ENCODE measurements at regions not wholly inside any gene's neighbourhood (a gene's known extent, or its start where the extent isn't known, plus 50 kb on each side); places are given as distances from the start of the nearest gene placed in this dataset.

GRCh38 chr3:98954791-98955604 lies 53.5 kb upstream of the DCBLD2 start:
- Histone ChIP-seq H3K36me3 (no peaks in the 10 kb centered on the region), H3K4me3 (no peak overlapping the region), H3K27ac (no peak overlapping the region), H3K4me1 (no peaks in the 10 kb centered on the region), H3K27me3 (no peaks in the 10 kb centered on the region), H3K9me3 (no peaks in the 10 kb centered on the region)
- intact Hi-C loops (cut with DNase I), result no loop called here
- 81 to 90% methylated on average over 3 of the region's 3 CpGs for WGBS, 2 donors
- no peak for DNase-seq
- TF ChIP-seq, protein P1, sequence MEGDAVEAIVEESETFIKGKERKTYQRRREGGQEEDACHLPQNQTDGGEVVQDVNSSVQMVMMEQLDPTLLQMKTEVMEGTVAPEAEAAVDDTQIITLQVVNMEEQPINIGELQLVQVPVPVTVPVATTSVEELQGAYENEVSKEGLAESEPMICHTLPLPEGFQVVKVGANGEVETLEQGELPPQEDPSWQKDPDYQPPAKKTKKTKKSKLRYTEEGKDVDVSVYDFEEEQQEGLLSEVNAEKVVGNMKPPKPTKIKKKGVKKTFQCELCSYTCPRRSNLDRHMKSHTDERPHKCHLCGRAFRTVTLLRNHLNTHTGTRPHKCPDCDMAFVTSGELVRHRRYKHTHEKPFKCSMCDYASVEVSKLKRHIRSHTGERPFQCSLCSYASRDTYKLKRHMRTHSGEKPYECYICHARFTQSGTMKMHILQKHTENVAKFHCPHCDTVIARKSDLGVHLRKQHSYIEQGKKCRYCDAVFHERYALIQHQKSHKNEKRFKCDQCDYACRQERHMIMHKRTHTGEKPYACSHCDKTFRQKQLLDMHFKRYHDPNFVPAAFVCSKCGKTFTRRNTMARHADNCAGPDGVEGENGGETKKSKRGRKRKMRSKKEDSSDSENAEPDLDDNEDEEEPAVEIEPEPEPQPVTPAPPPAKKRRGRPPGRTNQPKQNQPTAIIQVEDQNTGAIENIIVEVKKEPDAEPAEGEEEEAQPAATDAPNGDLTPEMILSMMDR (IDR thresholded peaks at IDR 0.05), result no peak
- no peak for TF ChIP-seq POLR2A (IDR thresholded peaks at IDR 0.05)

GRCh38 chr3:98954242-98954641 lies 52.7 kb upstream of the DCBLD2 start:
- no peak overlapping the region for H3K4me3 ChIP-seq
- intact Hi-C loops (cut with DNase I), result no loop called here
- H3K27me3 ChIP-seq, result no peaks in the 10 kb centered on the region
- TF ChIP-seq, protein P1 (IDR thresholded peaks at IDR 0.05), result no peak
- no peak for TF ChIP-seq POLR2A (IDR thresholded peaks at IDR 0.05)
- no peaks in the 10 kb centered on the region for H3K4me1 ChIP-seq
- DNase-seq, result no peak
- H3K9me3 ChIP-seq, result no peaks in the 10 kb centered on the region
- H3K27ac ChIP-seq, result no peak overlapping the region
- 52 to 82% methylated on average over 1 of the region's 1 CpG for WGBS, 2 donors
- H3K36me3 ChIP-seq, result no peaks in the 10 kb centered on the region

- WGBS, 2 donors, result 100% methylated on average over 1 of the region's 1 CpG
- TF ChIP-seq POLR2A (IDR thresholded peaks at IDR 0.05), result no peak
- TF ChIP-seq, protein P1 (IDR thresholded peaks at IDR 0.05), result no peak
Measured at GRCh38 chr3:98952404-98952803, 50.9 kb upstream of the DCBLD2 start.

More at GRCh38 chr3:98952404-98952803, 50.9 kb upstream of the DCBLD2 start:
- H3K4me3 ChIP-seq, result no peak overlapping the region
- no peaks in the 10 kb centered on the region for H3K36me3 ChIP-seq
- no peaks in the 10 kb centered on the region for H3K4me1 ChIP-seq
- H3K27me3 ChIP-seq, result no peaks in the 10 kb centered on the region
- no peak overlapping the region for H3K27ac ChIP-seq
- intact Hi-C loops (cut with DNase I), result no loop called here
- H3K9me3 ChIP-seq, result no peaks in the 10 kb centered on the region
- no peak for DNase-seq

Small RNA genes in the stretch of these regions (small RNA-seq; reads per million reads assigned to genes)
- gene AC107297.1 (0 reads per million in 4 donors), gene RF00066 (0 reads per million in 4 donors)

All from esophagus squamous epithelium (tissue), 5 donors.